ENCODE measurements at regions not wholly inside any gene's neighbourhood (a gene's known extent, or its start where the extent isn't known, plus 50 kb on each side); places are given as distances from the start of the nearest gene placed in this dataset.

- no peaks in the 10 kb centered on the region for H3K27me3 ChIP-seq (replicated peaks in 1 of 4; ENCODE audit: control extremely low read depth in 1 of 4, control insufficient read depth in 3 of 4, insufficient read depth in 4 of 4, low read length in 3 of 4)
- H3K4me3 Mint-ChIP-seq: no peak overlapping the region
- H3K4me1 ChIP-seq (ENCODE audit: control insufficient read depth in 2 of 2, insufficient read depth in 2 of 2, low read length in 2 of 2): no peaks in the 10 kb centered on the region
- ChIA-PET CTCF (no interaction called here), POLR2A (no interaction called here)
- no peak overlapping the region for H3K27ac Mint-ChIP-seq
- no peak for ATAC-seq (ENCODE audit: low read depth)
- DNase-seq: no peak
- no peaks in the 10 kb centered on the region for H3K9me3 Mint-ChIP-seq (ENCODE audit: insufficient read depth)
- no peaks in the 10 kb centered on the region for H3K4me1 Mint-ChIP-seq
- no peak overlapping the region for H3K4me2 ChIP-seq (replicated peaks; ENCODE audit: low read depth, low read length, poor library complexity, severe bottlenecking)
- intact Hi-C loops (cut with micrococcal nuclease): no loop called here
- TF ChIP-seq EZH2 (IDR thresholded peaks at IDR 0.05; ENCODE audit: borderline replicate concordance, insufficient read depth, low read depth, low read length, poor library complexity, severe bottlenecking): no peak
- no peak for TF ChIP-seq CTCF (IDR thresholded peaks at IDR 0.05)
- H2AFZ ChIP-seq (ENCODE audit: insufficient read depth, low read depth, low read length, poor library complexity, severe bottlenecking): no peak overlapping the region
- no peaks in the 10 kb centered on the region for H3K27me3 Mint-ChIP-seq
- no peak overlapping the region for H3K9ac ChIP-seq (ENCODE audit: low read length)
- H3K4me3 ChIP-seq (ENCODE audit: control extremely low read depth in 1 of 5, extremely low read depth in 1 of 5, insufficient read depth in 1 of 5, low read depth in 2 of 5, low read length in 4 of 5): no peak overlapping the region
- 91% methylated on average over 15 of the region's 15 CpGs for WGBS (ENCODE audit: insufficient coverage)
- H4K20me1 ChIP-seq (ENCODE audit: control insufficient read depth, insufficient read depth, low read length, poor library complexity, severe bottlenecking): no peaks in the 10 kb centered on the region
- no peaks in the 10 kb centered on the region for H3K36me3 ChIP-seq (replicated peaks in 1 of 2; ENCODE audit: control extremely low read depth in 1 of 2, control insufficient read depth in 1 of 2, extremely low read depth in 1 of 2, insufficient read depth in 2 of 2, low read length in 1 of 2)
- H3K9me3 ChIP-seq (ENCODE audit: control extremely low read depth in 1 of 3, control insufficient read depth in 2 of 3, insufficient read depth in 1 of 3, low read length in 2 of 3): peaks cover 0 to 3% (median 0%) of the 10 kb centered on the region in 3 donors
- H3K27ac ChIP-seq (ENCODE audit: low read length in 2 of 2): no peak overlapping the region
- H3K79me2 ChIP-seq (ENCODE audit: control insufficient read depth, insufficient read depth, low read length): no peaks in the 10 kb centered on the region
Measured at GRCh38 chr1:99146129-99146848, 118.0 kb upstream of the PLPPR4 start.

GRCh38 chr1:99149952-99150351, 114.3 kb upstream of the PLPPR4 start:
- Mint-ChIP-seq H3K27me3 (no peaks in the 10 kb centered on the region), H3K4me3 (no peak overlapping the region), H3K9me3 (ENCODE audit: insufficient read depth) (no peaks in the 10 kb centered on the region), H3K27ac (no peak overlapping the region), H3K4me1 (no peaks in the 10 kb centered on the region)
- H3K27me3 ChIP-seq (replicated peaks in 1 of 4; ENCODE audit: control extremely low read depth in 1 of 4, control insufficient read depth in 3 of 4, insufficient read depth in 4 of 4, low read length in 3 of 4): no peaks in the 10 kb centered on the region
- no peak overlapping the region for H3K4me3 ChIP-seq (ENCODE audit: control extremely low read depth in 1 of 5, extremely low read depth in 1 of 5, insufficient read depth in 1 of 5, low read depth in 2 of 5, low read length in 4 of 5)
- intact Hi-C loops (cut with micrococcal nuclease): no loop called here
- no peaks in the 10 kb centered on the region for H3K4me1 ChIP-seq (ENCODE audit: control insufficient read depth in 2 of 2, insufficient read depth in 2 of 2, low read length in 2 of 2)
- H3K27ac ChIP-seq (ENCODE audit: low read length in 2 of 2): no peak overlapping the region
- ChIA-PET POLR2A (no interaction called here), CTCF (no interaction called here)
- DNase-seq (no peak), ATAC-seq (ENCODE audit: low read depth) (no peak)
- TF ChIP-seq EZH2 (IDR thresholded peaks at IDR 0.05; ENCODE audit: borderline replicate concordance, insufficient read depth, low read depth, low read length, poor library complexity, severe bottlenecking) (no peak), CTCF (IDR thresholded peaks at IDR 0.05) (no peak)
- H2AFZ ChIP-seq (ENCODE audit: insufficient read depth, low read depth, low read length, poor library complexity, severe bottlenecking): no peak overlapping the region
- H3K4me2 ChIP-seq (replicated peaks; ENCODE audit: low read depth, low read length, poor library complexity, severe bottlenecking): no peak overlapping the region
- WGBS (ENCODE audit: insufficient coverage): 100% methylated on average over 2 of the region's 3 CpGs
- H4K20me1 ChIP-seq (ENCODE audit: control insufficient read depth, insufficient read depth, low read length, poor library complexity, severe bottlenecking): no peaks in the 10 kb centered on the region
- no peak overlapping the region for H3K9ac ChIP-seq (ENCODE audit: low read length)
- H3K36me3 ChIP-seq (replicated peaks in 1 of 2; ENCODE audit: control extremely low read depth in 1 of 2, control insufficient read depth in 1 of 2, extremely low read depth in 1 of 2, insufficient read depth in 2 of 2, low read length in 1 of 2): no peaks in the 10 kb centered on the region
- H3K79me2 ChIP-seq (ENCODE audit: control insufficient read depth, insufficient read depth, low read length): no peaks in the 10 kb centered on the region
- H3K9me3 ChIP-seq (ENCODE audit: control extremely low read depth in 1 of 3, control insufficient read depth in 2 of 3, insufficient read depth in 1 of 3, low read length in 2 of 3): peaks cover 0 to 3% (median 0%) of the 10 kb centered on the region in 3 donors

All from B cell (primary cell).